Pancreas (tissue), 10 donors: ENCODE measurements at regions not wholly inside any gene's neighbourhood (a gene's known extent, or its start where the extent isn't known, plus 50 kb on each side); places are given as distances from the start of the nearest gene placed in this dataset.
"Not testable (repeated sequence)": the region's sequence is repeated elsewhere in the genome, so short reads cannot be mapped to it uniquely, and the experiment has no call there.

Experiments used
- ATAC-seq, 4 donors: fragments of 200-7000 bp; cut with Tn5 transposase; one replicate each; pipeline versions ENCODE4 v1.8.0 to v1.9.1; 2020; ENCODE audit warnings: mild to moderate bottlenecking in 4 of 4, moderate library complexity in 4 of 4
- DNase-seq, 6 donors: peaks; one replicate each; pipeline ENCODE4 v3.0.0-alpha.2; 2020
- FAIRE-seq: peaks from 2 replicates; lab custom pipeline; 2012; peaks lifted over from hg19 to GRCh38; lab: Jason Lieb, UNC
- H3K27ac ChIP-seq, 4 donors: fragments of 200-600 bp; sonication (generic); 1 replicate in 3 of 4; 2 replicates in 1 of 4; pipeline versions ENCODE4 v1.5.0 to v1.8.0; 2020
- H3K27me3 ChIP-seq, 4 donors: fragments of 200-600 bp; one replicate each; pipeline ENCODE4 v1.8.0; 2021
- H3K36me3 ChIP-seq, 3 donors: fragments of 200-600 bp; sonication (generic) in 1 of 3; one replicate each; pipeline versions ENCODE4 v1.5.0 to v1.8.0; 2020 to 2021
- H3K4me1 ChIP-seq, 3 donors: fragments of 200-600 bp; one replicate each; pipeline ENCODE4 v1.8.0; 2021
- H3K4me3 ChIP-seq, 4 donors: fragments of 200-600 bp; sonication (generic) in 2 of 4; one replicate each; pipeline versions ENCODE4 v1.5.0 to v1.8.0; 2020 to 2021
- H3K9me3 ChIP-seq, 4 donors: fragments of 200-600 bp; one replicate each; pipeline ENCODE4 v1.8.0; 2021
- WGBS, 2 donors: extraction: QIAGEN DNeasy Blood & Tissue Kit; methylation state at CpG; one replicate each; pipeline ENCODE4 v1.1.7; 2013; 5-methylcytosine and 5-hydroxymethylcytosine counted together
- intact Hi-C, 3 donors: fragments of 100-400 bp; cut with DNase I; formaldehyde crosslinking; loops; one replicate each; pipeline versions ENCODE4 v1.11.1 to v1.14.2; 2022
- TF ChIP-seq, protein P1 (sequence below), 4 donors: fragments of 200-600 bp; sonication (generic) in 3 of 4; IDR thresholded peaks; one replicate each; pipeline versions ENCODE4 v1.5.0 to v1.8.0; 2021; ENCODE audit warnings: antibody characterized with exemption in 4 of 4
- donor health status: healthy with polysubstance abuse.
- donor health status: DM: no; HTN: no; CAD: no; lungs with moderate emphysema.
- donor health status: DM: no; HTN: no; CAD: no.
- donor health status: control.
- donor health status: control.
- donor health status: Bipolar disorder and iron deficiency.
- donor health status: DM: yes; HTN: yes; CAD: no.
- donor health status: DM: no; HTN: no; CAD: no.
- donor health status: DM: no; HTN: no; CAD: no.
- donor health status: DM: yes; HTN: yes; CAD: no.

GRCh38 chrX:122982521-122982920, 201.6 kb upstream of the GRIA3 start:
- 72 to 75% methylated on average over 6 of the region's 6 CpGs for WGBS, 2 donors
- FAIRE-seq: no peak

DNA sequence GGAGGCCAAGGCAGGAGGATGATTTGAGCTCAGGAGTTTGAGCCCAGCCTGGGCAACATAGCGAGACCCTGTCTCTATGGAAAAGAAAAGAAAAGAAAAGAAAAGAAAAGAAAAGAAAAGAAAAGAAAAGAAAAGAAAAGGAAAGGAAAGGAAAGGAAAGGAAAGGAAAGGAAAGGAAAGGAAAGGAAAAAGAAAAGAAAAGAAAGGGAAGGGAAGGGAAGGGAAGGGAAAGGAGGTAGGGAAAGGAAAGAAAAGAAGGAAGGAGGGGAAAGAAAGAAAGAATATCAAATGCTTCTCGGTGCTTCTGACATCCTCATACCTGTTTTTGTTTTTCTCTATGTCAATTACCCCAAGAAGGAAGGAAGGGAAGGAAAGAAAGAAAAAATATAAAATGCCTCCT, 181.2 kb upstream of the GRIA3 start:
- DNase-seq, intact Hi-C loops: not testable (repeated sequence)

More at GRCh38 chrX:122982521-122982920, 201.6 kb upstream of the GRIA3 start:
- intact Hi-C loops: no loop called here
- Histone ChIP-seq H3K4me1 (no peaks in the 10 kb centered on the region), H3K27ac (no peak overlapping the region), H3K4me3 (no peak overlapping the region), H3K27me3 (no peaks in the 10 kb centered on the region), H3K36me3 (no peaks in the 10 kb centered on the region), H3K9me3 (no peaks in the 10 kb centered on the region)
- no peak for DNase-seq
- TF ChIP-seq, protein P1, sequence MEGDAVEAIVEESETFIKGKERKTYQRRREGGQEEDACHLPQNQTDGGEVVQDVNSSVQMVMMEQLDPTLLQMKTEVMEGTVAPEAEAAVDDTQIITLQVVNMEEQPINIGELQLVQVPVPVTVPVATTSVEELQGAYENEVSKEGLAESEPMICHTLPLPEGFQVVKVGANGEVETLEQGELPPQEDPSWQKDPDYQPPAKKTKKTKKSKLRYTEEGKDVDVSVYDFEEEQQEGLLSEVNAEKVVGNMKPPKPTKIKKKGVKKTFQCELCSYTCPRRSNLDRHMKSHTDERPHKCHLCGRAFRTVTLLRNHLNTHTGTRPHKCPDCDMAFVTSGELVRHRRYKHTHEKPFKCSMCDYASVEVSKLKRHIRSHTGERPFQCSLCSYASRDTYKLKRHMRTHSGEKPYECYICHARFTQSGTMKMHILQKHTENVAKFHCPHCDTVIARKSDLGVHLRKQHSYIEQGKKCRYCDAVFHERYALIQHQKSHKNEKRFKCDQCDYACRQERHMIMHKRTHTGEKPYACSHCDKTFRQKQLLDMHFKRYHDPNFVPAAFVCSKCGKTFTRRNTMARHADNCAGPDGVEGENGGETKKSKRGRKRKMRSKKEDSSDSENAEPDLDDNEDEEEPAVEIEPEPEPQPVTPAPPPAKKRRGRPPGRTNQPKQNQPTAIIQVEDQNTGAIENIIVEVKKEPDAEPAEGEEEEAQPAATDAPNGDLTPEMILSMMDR (IDR thresholded peaks at IDR 0.05): no peak
- no peak for ATAC-seq

DNA sequence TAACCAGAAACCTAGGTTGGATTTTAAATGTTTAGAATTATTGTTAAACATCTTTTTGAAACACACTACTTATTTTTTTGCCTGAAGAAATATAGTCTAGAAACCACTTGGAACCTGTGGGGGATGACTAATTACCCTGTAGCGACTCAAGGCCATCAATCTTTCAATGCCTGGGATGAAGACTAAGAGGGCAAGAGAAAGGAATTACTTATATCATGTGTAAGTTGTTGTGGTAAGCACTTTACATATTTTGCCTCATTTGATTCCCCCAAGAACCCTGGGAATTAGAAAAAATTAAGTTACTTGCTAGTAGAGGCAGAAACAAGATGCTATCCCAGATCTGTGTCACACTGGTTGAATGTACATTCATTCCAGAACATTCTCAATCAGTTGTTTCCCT, 170.9 kb upstream of the GRIA3 start:
- 29 to 33% methylated on average over 1 of the region's 1 CpG for WGBS, 2 donors
- Histone ChIP-seq H3K9me3 (no peaks in the 10 kb centered on the region), H3K27me3 (no peaks in the 10 kb centered on the region), H3K36me3 (no peaks in the 10 kb centered on the region), H3K4me3 (no peak overlapping the region), H3K27ac (no peak overlapping the region), H3K4me1 (no peaks in the 10 kb centered on the region)
- DNase-seq: no peak
- TF ChIP-seq, protein P1 (IDR thresholded peaks at IDR 0.05): no peak
- FAIRE-seq: no peak
- ATAC-seq: no peak
- intact Hi-C loops: no loop called here

More for the DNA sequence above, 181.2 kb upstream of the GRIA3 start:
- H3K36me3 ChIP-seq, ATAC-seq, H3K4me3 ChIP-seq, H3K27ac ChIP-seq, H3K4me1 ChIP-seq, H3K9me3 ChIP-seq, FAIRE-seq, H3K27me3 ChIP-seq: not testable (repeated sequence)
- WGBS, 2 donors: 51 to 68% methylated on average over 2 of the region's 2 CpGs

DNA sequence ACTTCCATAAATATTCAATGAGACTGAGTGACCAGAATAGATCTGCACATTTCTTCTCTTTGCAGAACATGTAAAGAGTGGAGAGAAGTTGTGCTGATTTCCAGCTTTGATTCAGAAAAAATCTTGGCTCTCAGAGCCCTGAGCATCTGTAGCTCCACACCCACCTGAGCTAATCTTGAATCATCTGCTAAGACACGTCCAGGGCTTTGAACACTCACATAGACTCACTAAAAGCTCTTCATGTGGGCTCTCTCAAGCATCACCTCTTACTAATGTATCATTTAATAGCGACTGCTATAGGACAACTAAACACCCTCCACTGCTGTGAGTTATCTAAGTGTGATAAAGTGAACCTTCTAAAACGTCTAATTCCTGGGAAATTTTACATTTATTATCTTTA, 147.7 kb upstream of the GRIA3 start:
- Histone ChIP-seq H3K27me3 (no peaks in the 10 kb centered on the region), H3K36me3 (no peaks in the 10 kb centered on the region), H3K27ac (no peak overlapping the region), H3K4me1 (no peaks in the 10 kb centered on the region), H3K4me3 (no peak overlapping the region), H3K9me3 (no peaks in the 10 kb centered on the region)
- FAIRE-seq: no peak
- intact Hi-C loops: no loop called here
- no peak for DNase-seq
- TF ChIP-seq, protein P1 (IDR thresholded peaks at IDR 0.05): no peak
- 25 to 29% methylated on average over 3 of the region's 3 CpGs for WGBS, 2 donors
- no peak for ATAC-seq

DNA sequence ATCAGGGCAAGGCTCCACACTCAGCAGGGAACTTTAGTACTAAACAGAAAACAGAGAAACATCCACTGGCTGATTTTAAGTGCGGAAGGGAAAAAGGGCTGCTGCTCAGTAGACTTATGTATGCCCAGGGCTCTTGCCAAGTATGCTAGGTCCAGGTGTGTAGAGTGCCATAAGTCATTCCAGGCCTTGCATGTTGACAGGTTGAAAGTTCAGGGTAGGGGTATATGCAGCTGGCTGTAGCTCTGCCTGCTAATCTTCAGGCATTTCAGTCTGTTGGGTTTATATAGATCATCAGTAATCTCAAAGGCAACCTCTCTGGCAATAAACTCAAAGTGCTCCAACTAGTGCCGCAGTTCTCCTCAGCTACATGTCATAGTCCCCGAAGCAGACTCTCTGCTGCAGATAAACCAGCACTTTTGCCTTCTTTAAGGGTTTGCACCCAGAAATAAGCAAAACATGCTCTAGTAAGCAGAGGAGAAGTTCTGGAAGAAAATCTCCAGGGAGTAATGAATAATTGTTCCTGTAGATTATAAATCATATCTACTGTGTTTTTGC, 134.9 kb upstream of the GRIA3 start:
- TF ChIP-seq, protein P1 (IDR thresholded peaks at IDR 0.05): no peak

More for the DNA sequence above, 134.9 kb upstream of the GRIA3 start:
- Histone ChIP-seq H3K9me3 (no peaks in the 10 kb centered on the region), H3K36me3 (no peaks in the 10 kb centered on the region), H3K27ac (no peak overlapping the region), H3K4me3 (no peak overlapping the region), H3K4me1 (no peaks in the 10 kb centered on the region), H3K27me3 (no peaks in the 10 kb centered on the region)
- ATAC-seq (no peak), FAIRE-seq (no peak), DNase-seq (no peak)
- WGBS, 2 donors: 60 to 63% methylated on average over 3 of the region's 3 CpGs
- intact Hi-C loops: no loop called here
